Fibroblast of lung (primary cell): ENCODE measurements at regions not wholly inside any gene's neighbourhood (a gene's known extent, or its start where the extent isn't known, plus 50 kb on each side); places are given as distances from the start of the nearest gene placed in this dataset.

Experiments used
- DNase-seq, 2 donors: peaks; one replicate each; pipeline versions ENCODE4 v3.0.0 to v3.0.0-alpha.2; 2010; ENCODE audit warnings: low read depth in 2 of 2
- H2AFZ ChIP-seq: 2 replicates; pipeline ENCODE4 v1.5.1; 2012; ENCODE audit warnings: low read length, control low read depth, inconsistent platforms
- H3K27ac ChIP-seq: 2 replicates; pipeline ENCODE4 v1.5.1; 2011; ENCODE audit warnings: low read length, control low read depth; ENCODE audit not compliant: insufficient read depth
- H3K27me3 ChIP-seq: 2 replicates; pipeline ENCODE4 v1.5.1; 2011; ENCODE audit warnings: mild to moderate bottlenecking, low read length; ENCODE audit not compliant: control insufficient read depth, insufficient read depth
- H3K36me3 ChIP-seq: 2 replicates; pipeline ENCODE4 v1.5.1; 2011; ENCODE audit warnings: low read length; ENCODE audit not compliant: control insufficient read depth, insufficient read depth
- H3K4me1 ChIP-seq: 2 replicates; pipeline ENCODE4 v1.5.1; 2011; ENCODE audit warnings: low read length; ENCODE audit not compliant: control insufficient read depth, insufficient read depth; ENCODE audit errors: extremely low read depth
- H3K4me2 ChIP-seq: 2 replicates; pipeline ENCODE4 v1.5.1; 2011; ENCODE audit warnings: low read length, control low read depth; ENCODE audit not compliant: insufficient read depth; ENCODE audit errors: extremely low read depth
- H3K4me3 ChIP-seq, 4 experiments: fragments of 200-600 bp in 1 of 4; sonication (generic) in 1 of 4; replicated peaks in 1 of 4; 2 replicates each; pipeline ENCODE4 v1.5.1; 2011 to 2016; ENCODE audit warnings: low read length in 4 of 4, low read depth in 3 of 4, mild to moderate bottlenecking in 3 of 4, control low read depth in 2 of 4, inconsistent platforms in 1 of 4, mixed read lengths in 1 of 4; ENCODE audit not compliant: insufficient read depth in 1 of 4; ENCODE audit errors: control extremely low read depth in 1 of 4
- H3K79me2 ChIP-seq: 2 replicates; pipeline ENCODE4 v1.5.1; 2012; ENCODE audit warnings: mild to moderate bottlenecking, low read length, inconsistent platforms; ENCODE audit not compliant: control insufficient read depth, insufficient read depth
- H3K9ac ChIP-seq: 2 replicates; pipeline ENCODE4 v1.5.1; 2011; ENCODE audit warnings: mild to moderate bottlenecking, low read length, control low read depth; ENCODE audit not compliant: insufficient read depth
- H3K9me3 ChIP-seq: 2 replicates; pipeline ENCODE4 v1.5.1; 2012; ENCODE audit warnings: low read depth, low read length; ENCODE audit not compliant: control insufficient read depth, insufficient read depth
- H4K20me1 ChIP-seq: 2 replicates; pipeline ENCODE4 v1.5.1; 2011; ENCODE audit warnings: low read length; ENCODE audit not compliant: control insufficient read depth, insufficient read depth; ENCODE audit errors: extremely low read depth
- CTCF ChIP-seq, 2 donors: IDR thresholded peaks in 1 of 2; conservative IDR thresholded peaks in 1 of 2; 1 replicate in 1 of 2; 2 replicates in 1 of 2; pipeline ENCODE4 v1.5.1; 2011 to 2012; ENCODE audit warnings: low read length in 2 of 2, control low read depth in 1 of 2, inconsistent platforms in 1 of 2, low read depth in 1 of 2, mild to moderate bottlenecking in 1 of 2
- EZH2 ChIP-seq: IDR thresholded peaks from 2 replicates; pipeline ENCODE4 v1.5.1; 2012; ENCODE audit warnings: low read length, control low read depth, mild to moderate bottlenecking; ENCODE audit errors: missing control alignments

- Histone ChIP-seq H3K4me2 (no peak overlapping the region), H3K9ac (no peak overlapping the region), H3K4me1 (no peaks in the 10 kb centered on the region), H3K9me3 (no peaks in the 10 kb centered on the region), H3K36me3 (no peaks in the 10 kb centered on the region), H4K20me1 (no peaks in the 10 kb centered on the region), H3K4me3 (no peak overlapping the region), H3K27ac (no peak overlapping the region), H2AFZ (no peak overlapping the region), H3K27me3 (no peaks in the 10 kb centered on the region), H3K79me2 (no peaks in the 10 kb centered on the region)
- TF ChIP-seq EZH2: no peak
- peak; percentile 91 to 96 for DNase-seq
Observed at GRCh38 chr4:181548873-181549575, 694.2 kb upstream of the TENM3 start.

- no peaks in the 10 kb centered on the region for H3K79me2 ChIP-seq
- no peak overlapping the region for H3K27ac ChIP-seq
- no peaks in the 10 kb centered on the region for H3K4me1 ChIP-seq
- H2AFZ ChIP-seq: no peak overlapping the region
- no peak for DNase-seq
- H4K20me1 ChIP-seq: no peaks in the 10 kb centered on the region
- H3K9ac ChIP-seq: no peak overlapping the region
- no peaks in the 10 kb centered on the region for H3K36me3 ChIP-seq
- no peak overlapping the region for H3K4me2 ChIP-seq
- no peak for TF ChIP-seq CTCF (conservative IDR thresholded peaks at IDR 0.05 in 1 of 2, IDR thresholded peaks at IDR 0.05 in 1 of 2; ENCODE audit: low read depth in 1 of 2, low read length in 2 of 2)
- no peak for TF ChIP-seq EZH2
- H3K9me3 ChIP-seq: no peaks in the 10 kb centered on the region
- H3K27me3 ChIP-seq: no peaks in the 10 kb centered on the region
- H3K4me3 ChIP-seq: peak overlapping the region in 1 of 4 experiments; percentile 8
Observed at GRCh38 chr4:181549576-181550188, 693.5 kb upstream of the TENM3 start.

GRCh38 chr4:181550381-181550780 lies 692.8 kb upstream of the TENM3 start:
- Histone ChIP-seq H3K27me3 (no peaks in the 10 kb centered on the region), H3K36me3 (no peaks in the 10 kb centered on the region), H3K27ac (no peak overlapping the region), H3K4me1 (no peaks in the 10 kb centered on the region), H3K9me3 (no peaks in the 10 kb centered on the region), H3K79me2 (no peaks in the 10 kb centered on the region), H2AFZ (no peak overlapping the region), H3K4me3 (no peak overlapping the region), H4K20me1 (no peaks in the 10 kb centered on the region), H3K4me2 (no peak overlapping the region), H3K9ac (no peak overlapping the region)
- TF ChIP-seq CTCF (conservative IDR thresholded peaks at IDR 0.05 in 1 of 2, IDR thresholded peaks at IDR 0.05 in 1 of 2; ENCODE audit: low read depth in 1 of 2, low read length in 2 of 2) (no peak), EZH2 (no peak)
- no peak for DNase-seq
